CD14-positive monocyte (primary cell): ENCODE measurements at regions not wholly inside any gene's neighbourhood (a gene's known extent, or its start where the extent isn't known, plus 50 kb on each side); places are given as distances from the start of the nearest gene placed in this dataset.

Experiments used
- DNase-seq, 3 donors: peaks; one replicate each; pipeline ENCODE4 v3.0.0-alpha.2; 2011 to 2022
- H2AFZ ChIP-seq: 2 replicates; pipeline ENCODE4 v1.6.0; 2012; ENCODE audit warnings: mild to moderate bottlenecking, low read depth, low read length, inconsistent platforms; ENCODE audit not compliant: insufficient read depth, poor library complexity, severe bottlenecking
- H3K27ac ChIP-seq, 2 donors: 1 replicate in 1 of 2; 2 replicates in 1 of 2; pipeline ENCODE4 v1.5.1; 2012 to 2013; ENCODE audit warnings: low read length in 2 of 2, control low read depth in 1 of 2, inconsistent platforms in 1 of 2, low read depth in 1 of 2, mild to moderate bottlenecking in 1 of 2
- H3K27me3 ChIP-seq, 2 donors: one replicate each; pipeline versions ENCODE4 v1.6.0 to v1.6.1; 2011 to 2013; ENCODE audit warnings: low read length in 2 of 2; ENCODE audit not compliant: control insufficient read depth in 2 of 2, insufficient read depth in 2 of 2
- H3K36me3 ChIP-seq, 2 donors: replicated peaks in 1 of 2; 1 replicate in 1 of 2; 2 replicates in 1 of 2; pipeline versions ENCODE4 v1.5.1 to v1.6.1; 2012 to 2013; ENCODE audit warnings: low read length in 2 of 2, control low read depth in 1 of 2, inconsistent platforms in 1 of 2, mild to moderate bottlenecking in 1 of 2; ENCODE audit not compliant: insufficient read depth in 2 of 2, control insufficient read depth in 1 of 2
- H3K4me1 ChIP-seq, 2 donors: 1 replicate in 1 of 2; 2 replicates in 1 of 2; pipeline versions ENCODE4 v1.5.1 to v1.6.1; 2012 to 2013; ENCODE audit warnings: low read length in 2 of 2, control low read depth in 1 of 2, inconsistent platforms in 1 of 2, mild to moderate bottlenecking in 1 of 2, moderate library complexity in 1 of 2; ENCODE audit not compliant: insufficient read depth in 2 of 2, control insufficient read depth in 1 of 2
- H3K4me2 ChIP-seq: replicated peaks from 2 replicates; pipeline ENCODE3; 2012; ENCODE audit warnings: low read length, moderate library complexity, mild to moderate bottlenecking; ENCODE audit not compliant: poor library complexity, severe bottlenecking; ENCODE audit errors: extremely low read depth
- H3K4me3 ChIP-seq, 3 experiments: fragments of 200-600 bp in 1 of 3; sonication (generic) in 1 of 3; replicated peaks in 1 of 3; 1 replicate in 2 of 3; 2 replicates in 1 of 3; pipeline ENCODE4 v1.5.1; 2011 to 2013; ENCODE audit warnings: low read length in 3 of 3, mild to moderate bottlenecking in 3 of 3, control low read depth in 2 of 3, low read depth in 2 of 3, inconsistent platforms in 1 of 3, moderate library complexity in 1 of 3
- H3K79me2 ChIP-seq: 2 replicates; pipeline ENCODE4 v1.6.0; 2012; ENCODE audit warnings: mild to moderate bottlenecking, control low read depth, inconsistent platforms, low read length, moderate library complexity; ENCODE audit not compliant: insufficient read depth
- H3K9ac ChIP-seq: 2 replicates; pipeline ENCODE4 v1.6.0; 2017; ENCODE audit warnings: low read length, mild to moderate bottlenecking; ENCODE audit not compliant: insufficient read depth, poor library complexity, severe bottlenecking
- H3K9me3 ChIP-seq, 2 donors: replicated peaks in 1 of 2; 1 replicate in 1 of 2; 2 replicates in 1 of 2; pipeline versions ENCODE4 v1.5.1 to v1.6.1; 2012 to 2013; ENCODE audit warnings: low read length in 2 of 2, control low read depth in 1 of 2; ENCODE audit not compliant: control insufficient read depth in 1 of 2, insufficient read depth in 1 of 2
- H4K20me1 ChIP-seq: 2 replicates; pipeline ENCODE4 v1.6.0; 2012; ENCODE audit warnings: mild to moderate bottlenecking, low read length, control low read depth, moderate library complexity; ENCODE audit not compliant: insufficient read depth
- H3K27ac Mint-ChIP-seq, 7 donors: one replicate each; pipeline ENCODE4 v1.8.0; 2020; ENCODE audit warnings: mild to moderate bottlenecking in 7 of 7, mixed read lengths in 7 of 7, moderate library complexity in 6 of 7, inconsistent platforms in 2 of 7
- H3K27me3 Mint-ChIP-seq, 3 donors: one replicate each; pipeline ENCODE4 v1.8.0; 2021 to 2022; ENCODE audit warnings: low read depth in 3 of 3, mild to moderate bottlenecking in 3 of 3, mixed read lengths in 3 of 3, moderate library complexity in 3 of 3, inconsistent platforms in 1 of 3
- H3K36me3 Mint-ChIP-seq, 2 donors: one replicate each; pipeline ENCODE4 v1.8.0; 2020; ENCODE audit warnings: mixed read lengths in 2 of 2, inconsistent platforms in 1 of 2, mild to moderate bottlenecking in 1 of 2
- H3K4me1 Mint-ChIP-seq: one replicate; pipeline ENCODE4 v1.8.0; 2020; ENCODE audit warnings: mild to moderate bottlenecking, mixed read lengths
- H3K4me3 Mint-ChIP-seq, 2 donors: one replicate each; pipeline ENCODE4 v1.8.0; 2020; ENCODE audit warnings: mild to moderate bottlenecking in 2 of 2, mixed read lengths in 2 of 2, moderate library complexity in 1 of 2
- H3K9me3 Mint-ChIP-seq, 7 donors: one replicate each; pipeline ENCODE4 v1.8.0; 2020 to 2022; ENCODE audit warnings: mixed read lengths in 7 of 7, mild to moderate bottlenecking in 6 of 7, moderate library complexity in 6 of 7, inconsistent platforms in 2 of 7
- CTCF ChIP-seq: fragments of 200-600 bp; IDR thresholded peaks from one replicate; pipeline ENCODE4 v1.8.0; 2022; ENCODE audit warnings: antibody characterized with exemption, mild to moderate bottlenecking
- WGBS: methylation state at CpG from one replicate; pipeline ENCODE4 v1.1.5; 2013; ENCODE audit warnings: missing lambda C conversion rate; ENCODE audit not compliant: insufficient coverage; 5-methylcytosine and 5-hydroxymethylcytosine counted together
- intact Hi-C, 2 donors: fragments of 100-400 bp; cut with micrococcal nuclease; formaldehyde crosslinking; loops; one replicate each; pipeline versions ENCODE4 v1.15.0 to v1.15.1; 2023

- no peak for DNase-seq
- H3K9ac ChIP-seq: no peak overlapping the region
- no peak overlapping the region for H3K27ac Mint-ChIP-seq
- no peaks in the 10 kb centered on the region for H3K27me3 ChIP-seq
- no peak for TF ChIP-seq CTCF
- no peaks in the 10 kb centered on the region for H3K36me3 Mint-ChIP-seq
- H3K79me2 ChIP-seq: no peaks in the 10 kb centered on the region
- H3K27me3 Mint-ChIP-seq: peaks cover 2 to 6% (median 6%) of the 10 kb centered on the region in 3 donors
- WGBS: 93% methylated on average over 2 of the region's 3 CpGs
- H3K36me3 ChIP-seq: no peaks in the 10 kb centered on the region
- H3K4me1 Mint-ChIP-seq: no peaks in the 10 kb centered on the region
- H3K4me3 ChIP-seq: no peak overlapping the region
- no peak overlapping the region for H2AFZ ChIP-seq
- H3K4me2 ChIP-seq: no peak overlapping the region
- no peaks in the 10 kb centered on the region for H3K4me1 ChIP-seq
- H3K4me3 Mint-ChIP-seq: no peak overlapping the region
- H3K9me3 ChIP-seq: no peaks in the 10 kb centered on the region
- H3K9me3 Mint-ChIP-seq: no peaks in the 10 kb centered on the region
- H4K20me1 ChIP-seq: no peaks in the 10 kb centered on the region
- no peak overlapping the region for H3K27ac ChIP-seq
- intact Hi-C loops: loop anchor here in 1 of 2 donors (10.0 kb wide), 1 partner anchor 52 kb away; no protein-coding TSS in a partner anchor
These were observed 58.0 kb upstream of the TMEM163 start for GRCh38 chr2:134776836-134777235.

- Histone ChIP-seq H3K27me3 (no peaks in the 10 kb centered on the region), H3K9ac (no peak overlapping the region), H2AFZ (no peak overlapping the region), H3K79me2 (no peaks in the 10 kb centered on the region), H3K9me3 (no peaks in the 10 kb centered on the region), H4K20me1 (no peaks in the 10 kb centered on the region), H3K27ac (no peak overlapping the region), H3K4me2 (no peak overlapping the region), H3K4me1 (peaks cover 4% of the 10 kb centered on the region in 2 donors), H3K36me3 (no peaks in the 10 kb centered on the region), H3K4me3 (no peak overlapping the region)
- Mint-ChIP-seq H3K4me3 (no peak overlapping the region), H3K9me3 (no peaks in the 10 kb centered on the region), H3K36me3 (no peaks in the 10 kb centered on the region), H3K4me1 (peaks cover 6% of the 10 kb centered on the region), H3K27ac (no peak overlapping the region), H3K27me3 (peaks cover 2 to 6% (median 6%) of the 10 kb centered on the region in 3 donors)
- no peak for DNase-seq
- intact Hi-C loops: loop anchor here in 1 of 2 donors (10.0 kb wide), 1 partner anchor 53 kb away; no protein-coding TSS in a partner anchor
- no CpG with 5 or more reads among the region's 4 CpGs for WGBS
- no peak for TF ChIP-seq CTCF
These were observed 58.8 kb upstream of the TMEM163 start for GRCh38 chr2:134777593-134777992.
